CD1c-positive myeloid dendritic cell (primary cell): ENCODE measurements at regions not wholly inside any gene's neighbourhood (a gene's known extent, or its start where the extent isn't known, plus 50 kb on each side); places are given as distances from the start of the nearest gene placed in this dataset.

Experiments
- DNase-seq: peaks from one replicate; pipeline ENCODE4 v3.0.0-alpha.2; 2016; ENCODE audit errors: extremely low spot score

DNA sequence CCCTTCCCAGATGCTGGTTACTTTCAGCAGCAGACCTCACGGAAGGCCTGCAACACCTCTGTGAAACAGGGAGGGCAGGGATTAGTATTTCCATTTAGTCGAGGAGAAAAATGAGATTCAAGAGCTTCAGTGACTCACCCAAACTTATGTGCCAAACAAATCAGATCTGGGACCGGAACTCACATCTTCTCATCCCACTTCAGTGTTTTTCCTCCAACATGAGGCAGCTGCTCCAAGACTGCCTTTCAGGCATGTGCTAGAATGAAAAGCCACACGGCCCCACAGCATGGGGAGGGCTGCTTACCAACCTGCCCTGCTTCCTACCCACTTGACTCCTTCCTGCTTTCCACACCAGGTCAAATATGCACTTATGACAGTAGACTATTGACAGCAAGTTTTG is 129.4 kb upstream of the SLC24A5 start:
- DNase-seq, result no peak

DNA sequence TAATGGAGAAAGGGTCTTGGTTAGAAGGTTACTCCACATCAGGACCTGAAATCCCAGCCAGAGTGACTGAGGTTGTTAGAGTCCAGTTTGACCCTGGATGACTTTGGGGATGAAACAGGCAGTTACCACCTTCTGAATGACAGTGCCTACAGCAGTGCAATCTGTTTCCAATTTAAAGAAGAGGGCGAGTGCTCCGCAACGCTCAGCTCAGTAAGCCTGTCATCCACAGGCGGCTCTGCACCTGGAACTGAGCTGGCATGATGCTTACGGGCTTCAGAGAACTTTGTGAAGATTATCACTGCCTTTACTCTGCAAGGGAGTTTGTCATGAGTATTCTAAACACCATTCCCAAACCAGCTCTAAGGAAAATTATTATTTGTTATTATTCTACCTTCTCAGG is 127.7 kb upstream of the SLC24A5 start:
- DNase-seq, result no peak

DNA sequence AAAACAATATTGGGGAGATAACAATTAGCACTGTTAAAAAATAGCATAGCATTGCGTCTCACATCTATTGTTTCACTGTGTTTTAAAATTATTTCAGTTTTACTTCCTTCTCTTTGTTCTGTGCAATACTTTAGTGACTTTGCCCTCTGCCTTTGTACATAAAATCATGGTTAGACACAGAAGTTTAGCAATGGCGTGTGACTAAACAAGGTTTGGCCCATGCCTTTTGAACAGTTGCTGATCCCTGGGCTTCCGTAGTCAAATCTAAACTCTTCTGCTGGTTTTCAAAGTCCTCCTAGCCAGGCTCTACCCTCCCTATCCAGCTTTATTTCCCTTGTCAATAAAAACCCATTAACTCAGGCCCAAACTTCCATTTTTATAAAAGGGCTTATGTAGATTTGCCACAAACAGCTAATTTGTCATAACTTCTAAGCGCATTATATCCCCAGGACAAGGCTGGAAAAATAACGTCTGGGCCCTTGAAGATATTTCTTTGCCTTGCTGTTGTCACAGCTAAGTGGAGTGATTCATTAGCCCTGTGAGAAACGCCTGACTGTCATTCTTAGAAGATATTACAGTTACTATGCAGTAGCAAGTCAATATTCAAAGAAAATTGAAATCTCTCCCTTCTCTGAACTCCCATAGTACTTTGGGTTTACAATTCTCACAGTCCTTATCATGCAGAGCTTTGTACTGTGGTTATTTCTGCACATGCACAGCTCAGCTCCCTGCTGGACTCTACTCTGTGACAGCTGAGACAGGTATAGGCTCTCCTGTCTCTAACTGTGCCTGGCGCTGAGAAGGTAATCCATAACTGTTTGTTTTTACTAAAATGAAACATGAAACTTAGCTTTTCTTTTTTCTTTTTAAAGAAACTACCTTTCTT is 123.4 kb upstream of the SLC24A5 start:
- no peak for DNase-seq

DNA sequence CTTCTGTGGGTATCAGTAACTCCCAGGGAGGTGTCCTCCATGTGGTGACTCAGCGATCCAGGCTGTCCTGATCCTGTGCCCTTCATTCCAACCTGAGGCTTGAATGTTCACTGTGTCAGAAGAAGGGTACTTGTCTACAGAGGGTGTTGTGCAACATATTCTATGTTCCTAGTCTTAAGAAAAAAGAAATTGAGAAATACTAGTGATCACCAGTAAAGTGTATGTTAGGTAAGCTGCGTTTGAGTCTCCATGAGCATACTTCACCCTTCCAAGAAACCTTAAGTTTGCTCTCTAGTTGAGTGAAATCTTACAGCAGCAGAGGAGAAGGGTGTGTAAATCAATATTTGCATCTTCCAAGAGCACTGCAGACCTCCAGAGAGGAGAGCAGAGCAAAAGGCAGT is 122.2 kb upstream of the SLC24A5 start:
- DNase-seq, result no peak

DNA sequence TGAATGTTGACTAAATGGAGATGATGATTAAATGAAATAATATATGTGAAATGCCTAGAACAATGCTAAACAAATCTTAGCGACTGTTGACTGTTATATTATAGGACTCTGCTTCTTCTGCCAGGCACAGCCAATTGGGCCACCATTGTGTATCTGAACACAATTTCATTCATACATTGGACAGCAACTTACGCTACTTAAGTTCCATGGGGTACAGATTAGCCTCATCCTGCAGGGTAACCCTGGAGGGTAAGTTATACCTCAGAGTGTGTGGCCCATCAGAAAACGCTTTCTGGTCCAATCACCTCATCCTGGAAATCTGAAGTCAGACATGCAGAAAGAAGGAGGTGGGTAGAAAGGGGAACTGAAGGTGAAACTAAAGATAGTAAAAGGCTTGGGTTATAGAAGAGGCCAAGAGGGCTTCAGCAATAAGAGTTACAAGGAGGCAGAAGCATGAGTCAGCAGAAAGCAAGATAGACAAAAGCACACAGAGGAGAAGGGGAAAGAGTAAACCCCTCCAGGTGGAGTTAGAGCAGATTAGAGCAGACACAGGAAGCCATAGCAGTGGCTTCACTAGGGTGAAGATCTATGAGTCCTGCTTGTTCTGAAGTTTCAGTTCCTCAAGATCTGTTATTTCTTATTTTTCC is 119.3 kb upstream of the SLC24A5 start:
- DNase-seq, result peak; percentile 29

DNA sequence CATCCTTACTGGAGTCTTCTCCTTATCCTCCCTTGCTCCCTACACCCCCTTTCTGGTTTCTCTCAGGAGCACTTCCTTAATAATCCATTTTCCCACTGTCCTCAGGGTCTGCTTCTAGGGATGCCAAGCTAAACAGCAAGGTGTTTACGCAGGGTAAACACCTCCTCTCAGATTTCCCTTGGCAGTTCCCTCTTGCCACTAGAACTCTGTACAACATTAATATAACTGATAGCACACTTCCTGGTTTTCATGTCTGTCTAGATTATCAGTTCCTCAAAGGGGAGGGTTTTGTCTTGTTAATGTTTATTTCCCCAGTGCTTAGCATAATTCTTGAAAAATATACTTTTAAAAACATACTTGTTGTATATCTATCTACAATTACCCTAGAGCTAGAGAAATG is 118.0 kb upstream of the SLC24A5 start:
- DNase-seq, result peak; percentile 44

DNA sequence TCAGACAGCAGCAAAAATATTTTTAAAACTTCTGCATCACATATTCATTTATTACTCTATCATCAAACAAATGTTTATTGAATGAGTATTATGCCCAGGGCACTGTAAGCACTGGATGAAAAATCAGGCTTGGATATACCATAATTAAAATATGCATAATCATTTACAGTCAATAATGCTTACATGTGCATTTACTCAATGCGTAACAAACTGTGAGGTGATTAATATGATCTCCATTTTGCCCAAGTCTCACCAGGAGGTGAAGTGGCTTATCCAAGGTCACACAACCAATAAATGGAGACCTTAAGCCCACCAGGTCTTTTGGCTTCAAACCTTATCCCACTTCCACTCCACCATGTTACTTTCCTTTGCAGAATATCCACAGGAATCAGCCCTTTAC is 117.3 kb upstream of the SLC24A5 start:
- DNase-seq, result no peak

DNA sequence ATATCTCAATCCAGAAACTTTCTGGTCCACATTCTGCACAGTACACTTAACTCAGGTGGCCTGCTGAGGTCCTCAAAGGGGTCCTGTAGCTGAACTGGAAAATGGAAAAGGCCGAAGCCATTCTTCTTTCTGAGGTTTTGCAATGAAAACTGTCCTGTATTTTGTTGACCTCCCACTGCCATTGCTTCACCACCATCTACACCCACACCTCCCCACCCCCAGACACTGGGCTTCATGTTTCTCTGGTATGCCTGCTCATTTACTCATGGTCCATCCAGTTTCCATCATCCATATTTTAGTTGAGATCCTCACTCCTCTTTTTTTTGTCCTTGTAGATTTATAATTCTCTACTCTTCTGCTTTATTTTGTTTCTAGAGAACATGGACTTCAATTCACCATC is 115.7 kb upstream of the SLC24A5 start:
- no peak for DNase-seq

DNA sequence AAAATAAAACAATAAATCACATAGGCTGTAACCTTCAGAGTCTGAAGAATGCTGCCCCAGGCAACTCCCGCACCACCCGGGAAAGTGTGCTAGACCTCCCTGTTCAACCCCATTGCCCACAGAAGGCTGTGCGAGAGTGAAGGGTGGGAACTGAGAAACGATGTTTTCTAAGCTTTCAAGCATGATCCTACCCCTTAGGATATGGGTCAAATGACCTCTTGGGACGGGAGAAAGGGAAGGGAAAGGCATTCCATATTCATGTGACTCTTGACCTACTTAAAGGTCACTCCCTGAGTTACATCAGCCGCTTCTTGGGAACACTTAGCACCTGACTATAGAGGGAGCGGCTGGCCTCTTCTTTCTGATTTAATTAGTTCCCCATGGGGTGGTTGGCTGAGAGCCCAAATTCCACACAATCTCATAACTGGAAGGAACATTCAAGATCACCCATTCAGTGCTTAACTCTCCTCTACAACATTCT is 114.7 kb upstream of the SLC24A5 start:
- DNase-seq, result peak; percentile 4

DNA sequence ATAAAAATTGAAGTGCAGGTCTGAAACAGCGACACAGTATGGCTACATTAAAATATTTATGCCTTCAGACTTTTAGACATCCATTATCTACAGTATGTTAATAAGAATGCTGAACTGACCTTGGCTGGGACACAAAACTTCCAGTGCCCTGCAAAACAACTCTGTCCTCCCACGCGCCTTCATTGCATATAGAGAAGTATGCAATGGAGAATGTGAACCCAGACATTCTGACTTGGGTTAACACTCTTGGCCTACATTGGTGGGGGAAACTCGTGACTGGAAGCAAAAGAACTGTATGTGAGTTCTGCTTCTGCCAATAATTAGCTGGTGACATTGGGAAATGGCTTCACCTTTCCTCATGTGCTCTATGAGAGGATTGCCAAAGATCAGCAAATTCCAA is 110.5 kb upstream of the SLC24A5 start:
- no peak for DNase-seq

DNA sequence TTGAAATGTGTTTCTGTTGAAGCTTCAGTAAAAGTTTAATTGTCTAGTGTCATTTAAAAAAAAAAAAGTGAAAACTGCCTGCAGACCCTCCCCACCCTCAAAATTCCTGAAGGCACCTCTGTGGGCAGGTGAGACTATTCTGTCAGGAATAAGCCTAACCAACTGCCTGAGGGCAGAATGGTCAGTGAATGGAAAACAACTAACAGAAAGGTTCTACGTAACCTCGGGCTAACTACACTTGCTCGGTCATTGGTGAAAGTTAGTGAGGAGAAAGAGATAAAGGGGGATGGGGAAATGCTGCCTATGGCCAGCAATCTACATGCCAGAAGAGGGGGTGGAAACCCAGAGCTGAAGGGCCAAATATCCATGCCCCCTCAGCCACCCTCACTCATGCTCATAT is 108.6 kb upstream of the SLC24A5 start:
- no peak for DNase-seq

DNA sequence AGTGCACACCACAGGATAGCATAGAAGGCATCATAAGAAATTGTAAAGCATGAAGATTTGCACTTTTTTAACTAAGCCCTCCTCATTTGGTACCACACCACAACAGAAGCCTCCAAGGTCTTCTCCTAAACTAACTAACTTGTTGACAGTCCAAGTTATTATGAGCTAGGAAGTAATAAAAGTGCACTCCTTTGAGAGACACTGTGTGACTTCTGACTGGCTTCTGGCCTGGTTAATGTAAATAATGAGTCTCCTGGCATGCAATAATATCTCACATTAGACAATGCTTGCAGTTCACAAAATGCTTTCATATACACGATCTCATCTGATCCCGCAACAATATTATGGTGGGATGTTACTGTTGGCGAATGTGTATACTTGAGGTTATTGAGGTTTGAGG is 103.9 kb upstream of the SLC24A5 start:
- no peak for DNase-seq

DNA sequence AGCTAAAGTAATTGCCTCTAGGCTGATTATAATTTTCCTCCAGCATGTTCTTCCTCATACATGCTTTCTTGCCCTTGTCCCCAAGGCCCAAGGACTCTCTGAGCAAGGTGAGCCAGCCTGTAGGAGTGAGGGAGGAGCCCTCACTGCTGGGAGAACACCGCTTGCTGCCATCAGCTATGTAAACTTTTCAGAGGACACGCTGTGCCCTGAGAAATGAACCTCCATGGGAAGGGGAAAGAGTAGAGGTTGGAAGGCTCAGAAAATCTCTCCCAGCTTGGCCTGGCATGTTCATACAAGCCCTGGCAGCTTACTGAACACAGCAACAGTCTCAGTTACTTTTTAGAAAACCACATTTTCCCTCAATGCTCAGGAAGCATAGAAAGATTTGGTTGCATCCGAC is 103.0 kb upstream of the SLC24A5 start:
- DNase-seq, result no peak

DNA sequence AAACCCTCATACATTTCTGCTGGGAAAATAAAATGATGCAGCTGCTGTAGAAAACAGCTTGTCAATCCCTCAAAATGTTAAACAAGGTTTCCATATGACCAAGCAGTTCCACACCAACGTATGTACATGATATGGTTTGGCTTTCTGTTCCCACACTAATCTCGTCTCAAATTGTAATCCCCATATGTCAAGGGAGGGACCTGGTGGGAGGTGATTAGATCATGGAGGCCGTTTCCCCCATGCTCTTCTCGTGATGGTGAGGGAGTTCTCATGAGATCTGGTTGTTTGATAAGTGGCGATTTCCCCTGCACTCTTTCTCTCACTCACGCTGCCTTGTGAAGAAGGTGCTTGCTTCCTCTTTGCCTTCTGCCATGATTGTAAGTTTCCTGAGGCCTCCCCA is 100.6 kb upstream of the SLC24A5 start:
- DNase-seq, result no peak

DNA sequence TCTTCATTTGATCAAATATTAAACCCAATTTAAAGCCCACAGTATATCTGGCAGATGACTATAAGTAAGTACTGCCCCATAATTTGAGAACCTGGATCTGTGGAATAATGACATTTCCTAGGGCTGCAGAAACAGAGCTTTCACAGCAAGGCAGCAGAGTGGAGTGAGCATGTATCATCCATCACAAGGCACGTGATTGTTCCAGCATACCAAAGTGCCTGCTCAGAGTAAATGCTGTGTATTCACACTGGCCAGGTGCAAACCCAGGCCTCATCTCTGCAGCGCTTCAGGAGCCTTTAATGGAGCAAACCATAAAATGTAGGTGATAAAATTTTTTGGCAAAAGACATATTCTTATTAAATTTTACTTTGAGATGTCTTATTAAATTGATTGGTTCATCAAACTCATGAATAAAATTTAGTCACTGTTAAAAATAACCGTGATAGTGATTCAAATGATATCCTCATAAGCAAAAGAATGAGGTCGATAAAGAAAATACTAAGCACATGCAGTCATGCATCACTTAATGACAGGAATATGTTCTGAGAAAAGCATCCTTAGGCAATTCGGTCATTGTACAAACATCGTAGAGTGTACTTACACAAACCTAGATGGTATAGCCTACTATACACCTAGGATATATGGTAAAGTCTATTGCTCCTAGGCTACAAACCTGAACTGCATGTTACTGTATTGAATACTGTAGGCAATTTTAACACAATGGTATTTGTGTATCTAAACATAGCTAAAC is 99.3 kb upstream of the SLC24A5 start:
- no peak for DNase-seq

DNA sequence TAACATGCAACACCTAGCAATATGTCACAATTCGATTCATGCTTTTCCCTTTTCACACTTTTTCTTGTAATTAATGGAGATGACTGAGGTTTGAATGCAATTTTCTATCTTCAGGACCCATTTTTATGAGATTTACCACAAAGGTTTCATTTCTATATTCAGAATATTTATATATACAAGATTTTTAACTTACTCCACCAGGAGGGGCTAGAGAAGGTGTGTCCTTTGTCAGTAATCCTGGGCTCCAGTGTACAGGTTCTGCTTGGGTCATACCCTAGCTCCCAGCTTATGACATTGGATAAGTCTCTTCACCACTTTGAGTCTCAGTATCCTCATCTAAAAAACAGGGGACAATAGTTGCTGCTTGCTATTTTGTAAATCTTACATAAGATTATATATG is 95.7 kb upstream of the SLC24A5 start:
- no peak for DNase-seq

DNA sequence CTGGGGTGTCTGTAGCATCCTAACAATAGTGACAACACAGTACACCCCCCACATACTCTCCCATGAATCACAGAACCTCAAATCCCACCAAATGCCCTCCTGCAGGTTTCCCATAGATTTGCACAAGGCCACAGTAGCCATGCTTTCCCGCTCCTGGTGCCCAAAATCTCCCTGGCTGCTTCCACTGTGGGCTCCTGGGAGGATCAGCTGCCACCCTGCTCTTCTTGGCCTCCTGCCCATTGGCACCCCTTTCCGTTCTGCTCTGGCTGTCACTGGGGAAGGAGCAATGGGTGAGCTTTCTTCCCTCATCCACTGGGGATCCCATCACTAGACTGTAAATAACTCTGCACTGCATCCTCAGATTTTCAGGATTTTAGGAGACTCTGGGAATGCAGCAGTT is 92.1 kb upstream of the SLC24A5 start:
- no peak for DNase-seq

DNA sequence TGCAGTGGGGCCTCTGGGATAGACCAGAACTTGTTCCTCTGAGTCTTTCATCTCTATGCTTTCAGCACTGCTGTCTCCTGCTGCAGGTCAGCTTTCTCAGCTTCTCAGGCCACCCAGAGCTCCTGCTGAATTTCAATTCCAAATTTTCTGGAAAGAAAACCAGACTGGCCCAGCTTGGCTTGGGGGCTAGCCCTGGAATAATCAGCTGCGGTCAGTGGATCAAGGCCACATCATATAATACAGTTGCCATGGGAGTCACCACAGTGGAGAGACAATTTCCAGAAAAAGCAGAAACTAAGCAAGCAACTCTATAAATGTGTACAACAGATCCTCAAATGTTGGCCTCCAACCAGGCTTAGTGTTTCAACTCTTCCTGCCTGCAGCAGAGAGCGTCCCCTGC is 91.1 kb upstream of the SLC24A5 start:
- DNase-seq, result no peak

DNA sequence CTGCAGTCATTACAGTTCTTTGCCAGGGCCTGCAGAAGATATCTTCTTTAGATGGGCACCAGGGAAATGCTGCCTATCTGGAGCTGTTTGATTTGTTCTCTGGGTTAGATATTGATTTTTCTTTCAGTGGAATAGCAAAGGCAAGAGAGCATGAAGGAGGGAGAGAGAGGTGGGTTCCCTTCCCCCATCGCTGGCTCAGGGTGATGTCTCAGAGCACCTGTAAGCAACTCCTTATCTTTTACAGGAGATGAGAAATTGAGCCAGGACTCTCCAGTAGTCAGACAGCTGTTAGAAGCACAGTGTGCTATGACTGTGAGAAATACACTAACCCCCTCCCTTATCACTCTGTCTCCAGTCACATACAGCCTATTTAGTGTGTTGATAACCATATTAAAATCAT is 89.3 kb upstream of the SLC24A5 start:
- no peak for DNase-seq

DNA sequence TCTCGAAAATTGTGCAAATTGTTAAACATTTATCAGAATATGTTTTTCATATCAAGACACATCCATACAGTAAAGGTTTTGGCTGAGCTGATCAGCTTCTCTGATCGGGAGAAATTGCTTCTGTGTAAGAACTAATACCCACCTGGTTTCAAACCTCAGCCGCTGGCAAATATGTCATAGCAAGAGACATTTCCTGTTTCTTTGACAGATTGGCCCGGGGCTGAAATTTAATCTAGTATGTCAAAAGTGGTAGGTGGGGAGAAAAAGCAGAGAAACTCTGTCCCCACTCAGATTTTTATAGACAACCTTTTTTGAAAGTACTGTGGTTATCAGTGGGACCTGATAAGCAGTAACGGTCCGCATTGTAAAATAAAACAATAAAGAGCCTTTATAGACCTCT is 88.8 kb upstream of the SLC24A5 start:
- DNase-seq, result no peak

DNA sequence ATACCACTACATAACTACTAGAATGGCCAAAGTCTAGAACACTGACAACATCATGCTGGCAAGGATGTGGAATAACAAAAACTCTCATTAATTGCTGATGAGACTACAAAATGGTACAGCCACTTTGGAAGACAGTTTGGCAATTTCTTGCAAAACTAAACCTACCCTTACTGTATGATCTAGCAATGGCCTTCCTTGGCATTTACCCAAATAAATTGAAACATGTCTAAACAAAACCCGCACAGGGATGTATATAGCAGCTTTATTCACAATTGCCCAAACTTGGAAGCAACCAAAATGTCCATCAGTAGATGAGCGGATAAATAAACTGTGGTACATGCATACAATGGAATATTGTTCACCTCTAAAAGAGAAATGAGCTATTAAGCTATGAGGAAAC is 87.9 kb upstream of the SLC24A5 start:
- DNase-seq, result no peak

DNA sequence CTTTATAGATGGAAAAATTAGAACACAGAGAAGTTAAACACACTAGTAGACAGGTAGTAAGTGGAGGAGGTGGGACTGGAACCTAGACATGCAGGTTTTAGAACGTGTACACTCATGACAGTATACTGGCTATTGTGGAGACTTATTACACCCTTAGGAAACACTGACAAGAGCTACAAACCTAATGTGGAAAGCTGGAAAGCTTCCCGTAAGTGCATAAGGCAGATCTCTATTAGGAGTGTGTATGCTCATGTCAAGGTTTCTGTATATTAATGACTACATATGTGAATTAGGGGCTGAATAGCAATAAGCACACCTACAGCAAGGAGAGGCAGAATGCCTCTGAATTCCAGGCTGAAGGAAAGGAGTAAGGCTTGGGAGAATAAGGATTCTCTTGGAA is 82.6 kb upstream of the SLC24A5 start:
- DNase-seq, result no peak
